ENCODE measurements at regions not wholly inside any gene's neighbourhood (a gene's known extent, or its start where the extent isn't known, plus 50 kb on each side); places are given as distances from the start of the nearest gene placed in this dataset.

GRCh38 chr5:142542078-142542477, 143.8 kb downstream of the FGF1 start:
- H3K4me1 ChIP-seq (ENCODE audit: insufficient read depth, low read length), result 0 out of 2 replicates have a peak, but pooled peaks cover 7% of the 10 kb centered on the region
- no peak overlapping the region for H3K27ac ChIP-seq (ENCODE audit: low read length)
- TF ChIP-seq EZH2 (IDR thresholded peaks at IDR 0.05; ENCODE audit: borderline replicate concordance, low read depth, low read length, severe bottlenecking), result no peak
- TF ChIP-seq, protein P1, sequence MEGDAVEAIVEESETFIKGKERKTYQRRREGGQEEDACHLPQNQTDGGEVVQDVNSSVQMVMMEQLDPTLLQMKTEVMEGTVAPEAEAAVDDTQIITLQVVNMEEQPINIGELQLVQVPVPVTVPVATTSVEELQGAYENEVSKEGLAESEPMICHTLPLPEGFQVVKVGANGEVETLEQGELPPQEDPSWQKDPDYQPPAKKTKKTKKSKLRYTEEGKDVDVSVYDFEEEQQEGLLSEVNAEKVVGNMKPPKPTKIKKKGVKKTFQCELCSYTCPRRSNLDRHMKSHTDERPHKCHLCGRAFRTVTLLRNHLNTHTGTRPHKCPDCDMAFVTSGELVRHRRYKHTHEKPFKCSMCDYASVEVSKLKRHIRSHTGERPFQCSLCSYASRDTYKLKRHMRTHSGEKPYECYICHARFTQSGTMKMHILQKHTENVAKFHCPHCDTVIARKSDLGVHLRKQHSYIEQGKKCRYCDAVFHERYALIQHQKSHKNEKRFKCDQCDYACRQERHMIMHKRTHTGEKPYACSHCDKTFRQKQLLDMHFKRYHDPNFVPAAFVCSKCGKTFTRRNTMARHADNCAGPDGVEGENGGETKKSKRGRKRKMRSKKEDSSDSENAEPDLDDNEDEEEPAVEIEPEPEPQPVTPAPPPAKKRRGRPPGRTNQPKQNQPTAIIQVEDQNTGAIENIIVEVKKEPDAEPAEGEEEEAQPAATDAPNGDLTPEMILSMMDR (IDR thresholded peaks at IDR 0.05; ENCODE audit: borderline replicate concordance, extremely low read depth, low read length, poor library complexity, severe bottlenecking), result no peak
- H3K36me3 ChIP-seq (ENCODE audit: insufficient read depth, low read length), result no peaks in the 10 kb centered on the region
- no peak overlapping the region for H3K9ac ChIP-seq (ENCODE audit: low read depth, low read length)
- H2AFZ ChIP-seq (ENCODE audit: low read depth, low read length), result no peak overlapping the region
- H4K20me1 ChIP-seq (ENCODE audit: insufficient read depth, low read length), result no peaks in the 10 kb centered on the region
- no peak overlapping the region for H3K4me2 ChIP-seq (ENCODE audit: insufficient read depth, low read length)
- no peaks in the 10 kb centered on the region for H3K9me3 ChIP-seq (ENCODE audit: insufficient read depth, low read length, severe bottlenecking)
- H3K27me3 ChIP-seq (ENCODE audit: insufficient read depth, low read length, poor library complexity), result no peaks in the 10 kb centered on the region
- ATAC-seq (ENCODE audit: insufficient read depth, low read depth), result no peak
- H3K4me3 ChIP-seq (ENCODE audit: low read depth in 1 of 2, low read length in 2 of 2), result no peak overlapping the region
- no peak for DNase-seq
- no peaks in the 10 kb centered on the region for H3K79me2 ChIP-seq (ENCODE audit: insufficient read depth, low read length)

GRCh38 chr5:142540922-142541422, 144.9 kb downstream of the FGF1 start:
- ATAC-seq (ENCODE audit: insufficient read depth, low read depth), result no peak
- H3K4me1 ChIP-seq (ENCODE audit: insufficient read depth, low read length), result 0 out of 2 replicates have a peak, but pooled peaks cover 7% of the 10 kb centered on the region
- no peak overlapping the region for H3K4me3 ChIP-seq (ENCODE audit: low read depth in 1 of 2, low read length in 2 of 2)
- H3K36me3 ChIP-seq (ENCODE audit: insufficient read depth, low read length), result no peaks in the 10 kb centered on the region
- no peak overlapping the region for H3K27ac ChIP-seq (ENCODE audit: low read length)
- no peaks in the 10 kb centered on the region for H3K9me3 ChIP-seq (ENCODE audit: insufficient read depth, low read length, severe bottlenecking)
- TF ChIP-seq, protein P1 (IDR thresholded peaks at IDR 0.05; ENCODE audit: borderline replicate concordance, extremely low read depth, low read length, poor library complexity, severe bottlenecking), result no peak
- TF ChIP-seq EZH2 (IDR thresholded peaks at IDR 0.05; ENCODE audit: borderline replicate concordance, low read depth, low read length, severe bottlenecking), result no peak
- no peak overlapping the region for H3K9ac ChIP-seq (ENCODE audit: low read depth, low read length)
- no peaks in the 10 kb centered on the region for H4K20me1 ChIP-seq (ENCODE audit: insufficient read depth, low read length)
- DNase-seq, result no peak
- no peak overlapping the region for H3K4me2 ChIP-seq (ENCODE audit: insufficient read depth, low read length)
- no peaks in the 10 kb centered on the region for H3K79me2 ChIP-seq (ENCODE audit: insufficient read depth, low read length)
- no peaks in the 10 kb centered on the region for H3K27me3 ChIP-seq (ENCODE audit: insufficient read depth, low read length, poor library complexity)
- H2AFZ ChIP-seq (ENCODE audit: low read depth, low read length), result no peak overlapping the region

DNA sequence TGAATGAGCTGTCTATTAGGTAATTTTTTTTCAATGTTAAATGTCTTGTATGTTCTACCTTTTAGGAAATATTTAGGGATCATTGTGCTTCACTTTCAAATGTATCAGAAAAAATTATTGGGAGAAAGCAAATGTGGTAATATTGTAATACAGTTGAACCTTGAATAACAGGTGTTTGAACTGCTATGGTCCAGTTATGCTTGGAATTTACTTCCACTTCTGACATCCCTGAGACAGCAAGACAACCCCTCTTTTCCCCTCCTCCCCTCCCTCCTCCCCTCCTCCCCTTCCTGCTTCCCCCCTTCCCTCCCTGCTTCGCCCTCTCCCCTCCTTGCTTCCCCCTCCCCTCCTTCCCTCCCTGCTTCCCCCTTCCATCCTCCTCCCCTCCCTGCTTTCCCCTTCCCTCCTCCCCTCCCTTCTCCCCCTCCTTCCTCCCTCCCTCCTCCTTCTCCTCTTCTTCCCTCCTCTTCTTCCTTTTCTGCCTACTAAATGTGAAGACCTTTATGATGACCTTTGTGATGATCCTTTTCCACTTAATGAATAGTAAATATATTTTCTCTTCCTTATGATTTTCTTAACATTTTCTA, 146.6 kb downstream of the FGF1 start:
- no peak overlapping the region for H3K27ac ChIP-seq (ENCODE audit: low read length)
- H4K20me1 ChIP-seq (ENCODE audit: insufficient read depth, low read length), result no peaks in the 10 kb centered on the region
- no peak overlapping the region for H3K4me3 ChIP-seq (ENCODE audit: low read depth in 1 of 2, low read length in 2 of 2)
- no peak for TF ChIP-seq EZH2 (IDR thresholded peaks at IDR 0.05; ENCODE audit: borderline replicate concordance, low read depth, low read length, severe bottlenecking)
- TF ChIP-seq, protein P1 (IDR thresholded peaks at IDR 0.05; ENCODE audit: borderline replicate concordance, extremely low read depth, low read length, poor library complexity, severe bottlenecking), result no peak
- no peak for ATAC-seq (ENCODE audit: insufficient read depth, low read depth)
- H3K4me2 ChIP-seq (ENCODE audit: insufficient read depth, low read length), result no peak overlapping the region
- 0 out of 2 replicates have a peak, but pooled peaks cover 7% of the 10 kb centered on the region for H3K4me1 ChIP-seq (ENCODE audit: insufficient read depth, low read length)
- H3K9me3 ChIP-seq (ENCODE audit: insufficient read depth, low read length, severe bottlenecking), result peaks cover 4% of the 10 kb centered on the region
- H3K9ac ChIP-seq (ENCODE audit: low read depth, low read length), result no peak overlapping the region
- no peaks in the 10 kb centered on the region for H3K79me2 ChIP-seq (ENCODE audit: insufficient read depth, low read length)
- H3K36me3 ChIP-seq (ENCODE audit: insufficient read depth, low read length), result no peaks in the 10 kb centered on the region
- DNase-seq, result no peak
- no peak overlapping the region for H2AFZ ChIP-seq (ENCODE audit: low read depth, low read length)
- no peaks in the 10 kb centered on the region for H3K27me3 ChIP-seq (ENCODE audit: insufficient read depth, low read length, poor library complexity)
